Activated naive CD8-positive, alpha-beta T cell treated with anti-CD3 and anti-CD28 coated beads, Interleukin-2, amount 50 U/mL, for 24 hours (primary cell): ENCODE measurements at regions not wholly inside any gene's neighbourhood (a gene's known extent, or its start where the extent isn't known, plus 50 kb on each side); places are given as distances from the start of the nearest gene placed in this dataset.

Experiments
- ATAC-seq: fragments of 150-1000 bp; cut with Tn5 transposase; one replicate; pipeline ENCODE4 v1.10.0; 2021
- DNase-seq: peaks from one replicate; pipeline ENCODE4 v3.0.0; 2021
- H3K27ac Mint-ChIP-seq: one replicate; pipeline ENCODE4 v1.8.0; 2021; ENCODE audit warnings: mild to moderate bottlenecking, mixed read lengths
- H3K27me3 Mint-ChIP-seq: one replicate; pipeline ENCODE4 v1.8.0; 2021; ENCODE audit warnings: mixed read lengths
- H3K36me3 Mint-ChIP-seq: one replicate; pipeline ENCODE4 v1.8.0; 2021; ENCODE audit warnings: low read depth, mixed read lengths
- H3K4me1 Mint-ChIP-seq: one replicate; pipeline ENCODE4 v1.8.0; 2021; ENCODE audit warnings: mixed read lengths
- H3K4me3 Mint-ChIP-seq: one replicate; pipeline ENCODE4 v1.8.0; 2021; ENCODE audit warnings: mild to moderate bottlenecking, moderate library complexity, mixed read lengths
- H3K9me3 Mint-ChIP-seq: one replicate; pipeline ENCODE4 v1.8.0; 2021; ENCODE audit warnings: mixed read lengths

- no peaks in the 10 kb centered on the region for H3K36me3 Mint-ChIP-seq
- DNase-seq (no peak), ATAC-seq (no peak)
- no peaks in the 10 kb centered on the region for H3K4me1 Mint-ChIP-seq
- H3K27me3 Mint-ChIP-seq: no peaks in the 10 kb centered on the region
- H3K4me3 Mint-ChIP-seq: no peak overlapping the region
- no peak overlapping the region for H3K27ac Mint-ChIP-seq
- no peaks in the 10 kb centered on the region for H3K9me3 Mint-ChIP-seq
These were observed 52.1 kb upstream of the DIPK1A start for GRCh38 chr1:93013145-93014065.

- Mint-ChIP-seq H3K27me3 (no peaks in the 10 kb centered on the region), H3K27ac (no peak overlapping the region), H3K36me3 (no peaks in the 10 kb centered on the region), H3K9me3 (no peaks in the 10 kb centered on the region), H3K4me3 (no peak overlapping the region), H3K4me1 (no peaks in the 10 kb centered on the region)
- ATAC-seq: no peak
- DNase-seq: no peak
These were observed 52.9 kb upstream of the DIPK1A start for GRCh38 chr1:93014168-93014567.

DNA sequence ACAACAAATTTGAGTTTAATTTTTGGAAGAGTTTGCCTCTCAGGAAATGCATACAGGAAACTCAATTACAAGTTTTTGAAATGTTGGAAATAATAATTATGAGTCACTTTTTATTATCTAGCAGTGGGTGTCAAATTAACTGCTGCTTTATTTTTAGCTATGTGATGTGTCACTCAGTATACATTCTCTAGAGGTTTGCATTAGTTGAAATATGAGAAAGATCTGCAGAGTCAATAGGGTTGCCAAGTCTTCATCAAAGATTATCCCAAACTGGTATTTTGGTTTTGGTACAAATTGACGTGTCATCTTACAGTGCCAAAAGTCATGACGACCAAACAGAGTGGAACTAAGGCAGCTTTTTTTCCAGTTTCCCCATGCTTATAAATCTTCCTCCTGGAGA, 54.3 kb upstream of the DIPK1A start:
- no peaks in the 10 kb centered on the region for H3K36me3 Mint-ChIP-seq
- H3K27ac Mint-ChIP-seq: no peak overlapping the region
- no peak for DNase-seq
- H3K4me1 Mint-ChIP-seq: no peaks in the 10 kb centered on the region
- no peak overlapping the region for H3K4me3 Mint-ChIP-seq
- peaks cover 4% of the 10 kb centered on the region for H3K27me3 Mint-ChIP-seq
- H3K9me3 Mint-ChIP-seq: no peaks in the 10 kb centered on the region
- no peak for ATAC-seq

DNA sequence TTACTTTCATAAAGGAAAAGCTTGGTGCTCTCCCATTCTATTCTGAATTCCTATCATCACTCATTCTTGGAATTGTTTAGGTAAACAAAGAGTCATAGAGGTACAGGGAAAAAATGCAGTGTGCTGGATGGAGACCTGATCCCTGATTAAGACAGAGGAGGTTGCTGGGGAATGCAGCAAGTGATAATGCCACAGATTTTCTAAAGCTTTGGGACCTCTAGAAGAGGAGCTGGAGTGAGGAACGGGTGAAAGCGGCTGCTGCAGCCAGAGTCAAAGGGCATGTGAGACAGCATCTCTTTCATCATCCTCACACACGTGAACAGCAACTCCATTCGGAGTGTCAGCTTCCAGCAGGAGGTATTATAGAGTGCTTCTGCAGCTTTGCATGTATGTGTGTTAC, 54.9 kb upstream of the DIPK1A start:
- H3K27me3 Mint-ChIP-seq: peaks cover 4% of the 10 kb centered on the region
- ATAC-seq (no peak), DNase-seq (no peak)
- no peak overlapping the region for H3K27ac Mint-ChIP-seq
- no peak overlapping the region for H3K4me3 Mint-ChIP-seq
- no peaks in the 10 kb centered on the region for H3K9me3 Mint-ChIP-seq
- no peaks in the 10 kb centered on the region for H3K36me3 Mint-ChIP-seq
- H3K4me1 Mint-ChIP-seq: no peaks in the 10 kb centered on the region

DNA sequence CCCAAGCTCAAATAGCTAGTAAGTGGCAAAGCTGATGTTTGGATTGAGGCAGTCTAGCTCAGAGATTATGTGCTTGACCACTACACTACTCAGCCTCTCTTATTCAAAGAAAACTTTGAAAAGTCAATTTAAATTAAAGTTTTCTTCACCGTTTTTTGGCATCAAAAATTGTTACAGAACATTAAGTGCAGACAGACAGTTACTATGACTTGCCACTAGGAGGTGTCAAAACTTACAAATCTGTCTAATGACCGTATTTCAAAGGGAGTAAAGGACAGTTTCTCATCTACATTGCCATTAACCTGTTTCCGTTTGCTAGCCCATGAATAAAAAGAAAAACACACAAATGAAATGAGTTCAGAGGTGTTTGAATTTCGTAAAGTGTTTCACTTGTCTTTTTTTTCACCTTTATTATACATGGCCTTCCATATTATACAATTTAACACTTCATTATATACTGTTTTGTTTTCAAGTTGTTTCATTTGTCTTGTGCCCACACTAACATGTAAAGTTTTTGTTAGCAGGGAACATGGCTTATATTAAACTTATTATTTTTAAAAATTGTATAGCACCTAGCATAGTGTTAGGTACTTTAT, 57.4 kb upstream of the MTF2 start:
- Mint-ChIP-seq H3K27ac (no peak overlapping the region), H3K27me3 (peaks cover 4% of the 10 kb centered on the region)

GRCh38 chr1:93022580-93022979, 56.5 kb upstream of the MTF2 start:
- H3K4me1 Mint-ChIP-seq: no peaks in the 10 kb centered on the region
- H3K27ac Mint-ChIP-seq: no peak overlapping the region
- ATAC-seq (no peak), DNase-seq (no peak)
- H3K27me3 Mint-ChIP-seq: peaks cover 4% of the 10 kb centered on the region
- H3K9me3 Mint-ChIP-seq: no peaks in the 10 kb centered on the region
- H3K4me3 Mint-ChIP-seq: no peak overlapping the region
- H3K36me3 Mint-ChIP-seq: no peaks in the 10 kb centered on the region

More for the DNA sequence above, 57.4 kb upstream of the MTF2 start:
- Mint-ChIP-seq H3K4me3 (no peak overlapping the region), H3K4me1 (no peaks in the 10 kb centered on the region), H3K36me3 (no peaks in the 10 kb centered on the region), H3K9me3 (no peaks in the 10 kb centered on the region)
- ATAC-seq (peak; percentile 68), DNase-seq (no peak)

DNA sequence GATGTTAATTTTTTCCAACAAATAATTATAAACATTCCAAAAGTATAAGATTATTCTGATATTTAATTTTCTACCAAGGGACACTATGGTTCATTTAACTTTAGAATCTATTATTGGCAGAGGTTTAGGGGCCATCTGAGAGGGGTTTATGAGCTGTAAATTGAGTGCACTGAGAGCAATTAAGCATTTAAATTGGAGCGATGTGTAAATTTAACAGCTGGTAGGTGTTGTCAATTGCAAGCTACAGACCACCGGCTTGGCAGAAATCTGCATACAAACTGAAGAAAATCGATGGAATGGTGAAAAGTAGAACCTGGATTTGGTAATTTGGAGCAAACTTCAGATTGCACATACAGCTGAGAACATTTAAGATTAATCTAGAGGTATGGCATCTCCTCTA, 55.8 kb upstream of the MTF2 start:
- DNase-seq (no peak), ATAC-seq (no peak)
- Mint-ChIP-seq H3K9me3 (no peaks in the 10 kb centered on the region), H3K27me3 (peaks cover 4% of the 10 kb centered on the region), H3K4me1 (no peaks in the 10 kb centered on the region), H3K27ac (no peak overlapping the region), H3K4me3 (no peak overlapping the region), H3K36me3 (no peaks in the 10 kb centered on the region)

DNA sequence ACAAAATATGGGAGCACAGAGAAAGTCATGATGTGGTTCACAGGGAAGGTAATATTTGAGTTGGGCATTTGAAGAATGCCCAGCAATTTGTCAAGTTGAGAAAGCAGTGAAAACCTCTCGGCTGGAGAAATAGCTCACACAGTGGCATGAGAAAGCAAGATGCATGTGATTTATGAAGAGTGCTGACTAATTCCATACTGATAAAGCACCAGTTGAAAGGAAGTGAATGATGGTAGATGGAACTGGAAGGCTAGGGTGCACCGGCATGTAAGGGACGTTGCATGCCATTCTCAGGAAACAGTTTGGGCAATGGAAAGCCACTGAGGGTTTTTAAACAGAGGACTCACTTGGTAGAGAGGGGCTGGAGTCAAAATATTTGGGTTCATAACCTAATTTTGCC, 53.5 kb upstream of the MTF2 start:
- Mint-ChIP-seq H3K4me1 (peaks cover 10% of the 10 kb centered on the region), H3K36me3 (no peaks in the 10 kb centered on the region), H3K27ac (no peak overlapping the region), H3K9me3 (no peaks in the 10 kb centered on the region), H3K4me3 (no peak overlapping the region), H3K27me3 (peaks cover under 1% of the 10 kb centered on the region)
- no peak for DNase-seq
- ATAC-seq: no peak

- H3K4me3 Mint-ChIP-seq: no peak overlapping the region
- H3K27me3 Mint-ChIP-seq: no peaks in the 10 kb centered on the region
- no peaks in the 10 kb centered on the region for H3K9me3 Mint-ChIP-seq
- no peak for DNase-seq
- no peak overlapping the region for H3K27ac Mint-ChIP-seq
- H3K4me1 Mint-ChIP-seq: peaks cover 18% of the 10 kb centered on the region
- no peaks in the 10 kb centered on the region for H3K36me3 Mint-ChIP-seq
- ATAC-seq: no peak
These were observed 50.5 kb upstream of the MTF2 start for GRCh38 chr1:93028542-93028941.
